ENCODE measurements at regions not wholly inside any gene's neighbourhood (a gene's known extent, or its start where the extent isn't known, plus 50 kb on each side); places are given as distances from the start of the nearest gene placed in this dataset.

DNA sequence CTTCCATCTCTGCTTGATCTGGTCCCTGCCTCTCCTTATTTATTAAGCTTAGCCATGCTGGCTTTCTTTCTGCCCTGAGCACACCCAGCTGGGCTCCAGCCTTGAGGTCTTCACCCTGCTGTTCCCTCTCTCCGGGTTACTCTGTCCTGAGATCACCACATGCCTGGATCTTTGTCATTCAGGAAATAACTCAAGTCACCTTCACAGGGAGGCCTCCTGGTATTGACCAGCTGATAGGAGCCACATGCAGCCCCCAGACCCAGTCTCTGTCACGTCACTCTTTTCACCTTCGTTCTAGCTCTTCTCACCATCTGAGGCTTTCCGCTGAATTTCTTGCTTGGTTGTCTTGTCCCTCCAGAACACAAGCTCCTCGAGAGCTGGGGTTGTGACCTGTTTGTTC, 114.4 kb downstream of the TSN start:
- peaks cover 0 to 1% (median 0%) of the 10 kb centered on the region in 4 donors for H3K9me3 ChIP-seq (ENCODE audit: control insufficient read depth in 4 of 4, insufficient read depth in 3 of 4, low read length in 3 of 4)
- TF ChIP-seq, protein P1, sequence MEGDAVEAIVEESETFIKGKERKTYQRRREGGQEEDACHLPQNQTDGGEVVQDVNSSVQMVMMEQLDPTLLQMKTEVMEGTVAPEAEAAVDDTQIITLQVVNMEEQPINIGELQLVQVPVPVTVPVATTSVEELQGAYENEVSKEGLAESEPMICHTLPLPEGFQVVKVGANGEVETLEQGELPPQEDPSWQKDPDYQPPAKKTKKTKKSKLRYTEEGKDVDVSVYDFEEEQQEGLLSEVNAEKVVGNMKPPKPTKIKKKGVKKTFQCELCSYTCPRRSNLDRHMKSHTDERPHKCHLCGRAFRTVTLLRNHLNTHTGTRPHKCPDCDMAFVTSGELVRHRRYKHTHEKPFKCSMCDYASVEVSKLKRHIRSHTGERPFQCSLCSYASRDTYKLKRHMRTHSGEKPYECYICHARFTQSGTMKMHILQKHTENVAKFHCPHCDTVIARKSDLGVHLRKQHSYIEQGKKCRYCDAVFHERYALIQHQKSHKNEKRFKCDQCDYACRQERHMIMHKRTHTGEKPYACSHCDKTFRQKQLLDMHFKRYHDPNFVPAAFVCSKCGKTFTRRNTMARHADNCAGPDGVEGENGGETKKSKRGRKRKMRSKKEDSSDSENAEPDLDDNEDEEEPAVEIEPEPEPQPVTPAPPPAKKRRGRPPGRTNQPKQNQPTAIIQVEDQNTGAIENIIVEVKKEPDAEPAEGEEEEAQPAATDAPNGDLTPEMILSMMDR (IDR thresholded peaks at IDR 0.05; ENCODE audit: control extremely low read depth, extremely low read depth), result no peak
- ATAC-seq (ENCODE audit: insufficient read depth, low FRiP score) (no peak), DNase-seq (no peak)
- 88 to 89% methylated on average over 5 of the region's 5 CpGs for WGBS, 2 donors
- no peak overlapping the region for H3K27ac ChIP-seq (ENCODE audit: low read depth in 1 of 2, low read length in 1 of 2)
- H3K4me1 ChIP-seq (ENCODE audit: control insufficient read depth in 5 of 5, insufficient read depth in 5 of 5, low read length in 5 of 5), result peaks cover 0 to 4% (median 0%) of the 10 kb centered on the region in 5 donors
- no peak overlapping the region for H3K4me3 ChIP-seq
- no peak overlapping the region for H3K9ac ChIP-seq (ENCODE audit: insufficient read depth in 1 of 2, low read length in 2 of 2)
- H3K36me3 ChIP-seq (ENCODE audit: control insufficient read depth in 4 of 4, insufficient read depth in 4 of 4, low read length in 4 of 4), result no peaks in the 10 kb centered on the region
- no peaks in the 10 kb centered on the region for H3K27me3 ChIP-seq (ENCODE audit: control insufficient read depth in 3 of 3, insufficient read depth in 3 of 3, low read length in 2 of 3)

- no peak overlapping the region for H3K9ac ChIP-seq (ENCODE audit: insufficient read depth in 1 of 2, low read length in 2 of 2)
- no peaks in the 10 kb centered on the region for H3K36me3 ChIP-seq (ENCODE audit: control insufficient read depth in 4 of 4, insufficient read depth in 4 of 4, low read length in 4 of 4)
- no peaks in the 10 kb centered on the region for H3K27me3 ChIP-seq (ENCODE audit: control insufficient read depth in 3 of 3, insufficient read depth in 3 of 3, low read length in 2 of 3)
- ATAC-seq (ENCODE audit: insufficient read depth, low FRiP score), result no peak
- TF ChIP-seq, protein P1 (IDR thresholded peaks at IDR 0.05; ENCODE audit: control extremely low read depth, extremely low read depth), result no peak
- no peak for DNase-seq
- no peak overlapping the region for H3K4me3 ChIP-seq
- H3K4me1 ChIP-seq (ENCODE audit: control insufficient read depth in 5 of 5, insufficient read depth in 5 of 5, low read length in 5 of 5), result peaks cover 0 to 4% (median 0%) of the 10 kb centered on the region in 5 donors
- H3K9me3 ChIP-seq (ENCODE audit: control insufficient read depth in 4 of 4, insufficient read depth in 3 of 4, low read length in 3 of 4), result peaks cover 0 to 1% (median 0%) of the 10 kb centered on the region in 4 donors
- 70 to 84% methylated on average over 2 of the region's 2 CpGs for WGBS, 2 donors
- no peak overlapping the region for H3K27ac ChIP-seq (ENCODE audit: low read depth in 1 of 2, low read length in 1 of 2)
Observed at GRCh38 chr2:121872651-121873050, 117.2 kb downstream of the TSN start.

DNA sequence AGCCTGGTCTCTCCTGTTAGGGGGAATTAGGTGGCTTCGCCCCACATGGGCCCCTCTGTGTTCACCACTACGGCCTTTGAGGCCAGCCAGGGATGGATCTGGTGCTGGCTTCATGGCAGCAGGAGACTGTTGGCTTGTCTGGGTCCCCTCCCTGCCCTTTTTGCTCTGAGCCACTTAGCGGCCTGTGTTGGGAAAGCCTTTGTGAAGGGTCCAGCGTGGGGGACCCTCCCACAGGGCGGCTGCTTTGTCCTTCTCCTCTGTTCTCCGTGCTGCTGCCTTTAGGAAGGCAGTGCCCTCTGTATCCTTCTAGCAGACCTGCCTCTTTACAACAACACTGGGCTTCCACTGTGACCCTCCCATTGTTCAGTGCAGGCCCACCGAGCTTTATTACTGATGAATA, 118.4 kb downstream of the TSN start:
- 87 to 90% methylated on average over 7 of the region's 7 CpGs for WGBS, 2 donors

More for the DNA sequence above, 118.4 kb downstream of the TSN start:
- no peaks in the 10 kb centered on the region for H3K27me3 ChIP-seq (ENCODE audit: control insufficient read depth in 3 of 3, insufficient read depth in 3 of 3, low read length in 2 of 3)
- no peak overlapping the region for H3K27ac ChIP-seq (ENCODE audit: low read depth in 1 of 2, low read length in 1 of 2)
- no peak overlapping the region for H3K9ac ChIP-seq (ENCODE audit: insufficient read depth in 1 of 2, low read length in 2 of 2)
- ATAC-seq (ENCODE audit: insufficient read depth, low FRiP score), result no peak
- peaks cover 0 to under 1% (median 0%) of the 10 kb centered on the region in 5 donors for H3K4me1 ChIP-seq (ENCODE audit: control insufficient read depth in 5 of 5, insufficient read depth in 5 of 5, low read length in 5 of 5)
- TF ChIP-seq, protein P1 (IDR thresholded peaks at IDR 0.05; ENCODE audit: control extremely low read depth, extremely low read depth), result no peak
- H3K9me3 ChIP-seq (ENCODE audit: control insufficient read depth in 4 of 4, insufficient read depth in 3 of 4, low read length in 3 of 4), result peaks cover 0 to 1% (median 0%) of the 10 kb centered on the region in 4 donors
- H3K4me3 ChIP-seq, result no peak overlapping the region
- DNase-seq, result no peak
- H3K36me3 ChIP-seq (ENCODE audit: control insufficient read depth in 4 of 4, insufficient read depth in 4 of 4, low read length in 4 of 4), result no peaks in the 10 kb centered on the region
